ENCODE measurements at regions not wholly inside any gene's neighbourhood (a gene's known extent, or its start where the extent isn't known, plus 50 kb on each side); places are given as distances from the start of the nearest gene placed in this dataset.
"Not testable (repeated sequence)": the region's sequence is repeated elsewhere in the genome, so short reads cannot be mapped to it uniquely, and the experiment has no call there.

DNA sequence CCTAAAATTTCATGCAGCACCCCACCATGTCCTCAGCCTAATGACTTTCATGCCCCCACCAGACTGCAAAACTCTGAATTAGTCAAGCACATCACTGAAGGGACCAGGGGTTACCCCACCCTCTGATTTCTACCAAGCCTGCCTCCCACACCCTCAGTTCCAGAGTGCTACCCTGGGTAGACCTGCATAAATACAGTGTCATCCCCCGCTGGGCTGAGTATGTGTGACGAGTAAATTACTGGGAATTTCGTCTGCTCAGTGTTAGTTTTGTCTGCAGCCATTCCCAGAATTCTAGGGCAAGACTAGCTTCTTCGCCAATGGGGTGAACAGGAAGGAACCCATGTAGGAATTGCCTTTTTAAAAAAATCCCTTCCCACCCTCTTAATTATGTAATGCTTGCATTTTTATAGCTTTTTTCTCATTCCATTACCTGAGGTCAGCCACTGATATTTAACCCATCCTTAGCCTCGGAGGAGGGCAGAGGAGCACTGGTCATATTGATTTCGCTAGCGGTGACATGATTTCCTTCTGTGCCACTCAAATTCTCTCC lies 837.5 kb upstream of the DEFB115 start:
- ATAC-seq (ENCODE audit: low FRiP score); H3K27me3 ChIP-seq (ENCODE audit: control insufficient read depth in 1 of 2, insufficient read depth in 2 of 2, low read length in 1 of 2); intact Hi-C loops (cut with DNase I); H3K36me3 ChIP-seq (ENCODE audit: control insufficient read depth in 1 of 2, insufficient read depth in 2 of 2, low read length in 1 of 2); H3K9me3 ChIP-seq (ENCODE audit: control insufficient read depth, low read length); H3K4me3 ChIP-seq (ENCODE audit: low read length in 2 of 2); H3K4me1 ChIP-seq (ENCODE audit: control insufficient read depth in 1 of 2, insufficient read depth in 2 of 2, low read length in 2 of 2); H3K27ac ChIP-seq (ENCODE audit: low read depth in 1 of 2, low read length in 2 of 2); DNase-seq: not testable (repeated sequence)
- 47 to 60% methylated on average over 7 of the region's 7 CpGs for WGBS, 2 donors

Measured in aorta (tissue), 5 donors.